Left lung (tissue), 4 donors: ENCODE measurements at regions not wholly inside any gene's neighbourhood (a gene's known extent, or its start where the extent isn't known, plus 50 kb on each side); places are given as distances from the start of the nearest gene placed in this dataset.

ENCODE experiments used
- ATAC-seq: fragments of 200-7000 bp; cut with Tn5 transposase; one replicate; pipeline ENCODE4 v1.9.1; 2020; ENCODE audit warnings: moderate library complexity
- DNase-seq, 4 donors: peaks; one replicate each; pipeline ENCODE4 v3.0.0-alpha.2; 2013 to 2020
- H3K27ac ChIP-seq, 2 donors: fragments of 200-600 bp; sonication (generic) in 1 of 2; one replicate each; pipeline versions ENCODE4 v1.5.0 to v1.8.0; 2020 to 2021
- H3K27me3 ChIP-seq, 2 donors: fragments of 200-600 bp; sonication (generic) in 1 of 2; one replicate each; pipeline versions ENCODE4 v1.5.0 to v1.8.0; 2020 to 2021
- H3K36me3 ChIP-seq, 2 donors: fragments of 200-600 bp; sonication (generic) in 1 of 2; one replicate each; pipeline versions ENCODE4 v1.5.0 to v1.8.0; 2020 to 2021
- H3K4me1 ChIP-seq, 2 donors: fragments of 200-600 bp; one replicate each; pipeline ENCODE4 v1.8.0; 2021
- H3K4me3 ChIP-seq, 2 donors: fragments of 200-600 bp; sonication (generic) in 1 of 2; one replicate each; pipeline versions ENCODE4 v1.5.0 to v1.8.0; 2020 to 2021; ENCODE audit warnings: mild to moderate bottlenecking in 1 of 2
- H3K9me3 ChIP-seq, 2 donors: fragments of 200-600 bp; sonication (generic) in 1 of 2; one replicate each; pipeline versions ENCODE4 v1.5.0 to v1.8.0; 2020 to 2021
- CTCF ChIP-seq, 2 donors: fragments of 200-600 bp; sonication (generic) in 1 of 2; IDR thresholded peaks; one replicate each; pipeline versions ENCODE4 v1.5.0 to v1.8.0; 2021; ENCODE audit warnings: antibody characterized with exemption in 2 of 2
- intact Hi-C, 2 donors: fragments of 100-400 bp; cut with DNase I; formaldehyde crosslinking; loops; one replicate each; pipeline versions ENCODE4 v1.11.2 to v1.14.2; 2022
- donor health status: DM: no; HTN: yes; CAD: no.
- donor health status: DM: no; HTN: no; CAD: no.

- no peak for ATAC-seq
- no peaks in the 10 kb centered on the region for H3K36me3 ChIP-seq
- H3K4me1 ChIP-seq, result no peaks in the 10 kb centered on the region
- TF ChIP-seq CTCF (IDR thresholded peaks at IDR 0.05), result no peak
- no peak overlapping the region for H3K27ac ChIP-seq
- no peak overlapping the region for H3K4me3 ChIP-seq
- intact Hi-C loops, result no loop called here
- no peaks in the 10 kb centered on the region for H3K27me3 ChIP-seq
- no peak for DNase-seq
- no peaks in the 10 kb centered on the region for H3K9me3 ChIP-seq
Observed at GRCh38 chr10:80755893-80756292, 218.2 kb downstream of the SH2D4B start.

DNA sequence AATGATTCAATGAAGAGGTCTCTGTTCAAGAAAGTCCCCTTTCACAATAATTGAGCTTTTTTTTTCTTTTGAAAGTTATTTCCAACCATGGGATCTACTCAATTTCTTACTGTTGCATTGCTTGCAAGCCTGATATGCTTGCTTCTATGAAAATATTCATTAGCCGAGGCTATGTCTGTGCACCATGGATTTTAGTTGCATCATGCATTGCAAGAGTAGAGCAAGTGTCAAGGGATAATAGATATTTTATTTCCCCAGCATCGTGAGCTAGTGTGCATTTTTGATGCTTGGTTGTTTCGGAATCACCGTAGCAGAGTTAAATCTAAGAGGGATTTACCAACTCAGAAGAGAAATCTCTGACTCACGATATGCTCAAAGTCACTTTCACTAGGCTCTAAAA is 222.0 kb downstream of the SH2D4B start:
- Histone ChIP-seq H3K4me1 (no peaks in the 10 kb centered on the region), H3K27ac (no peak overlapping the region), H3K4me3 (no peak overlapping the region), H3K27me3 (no peaks in the 10 kb centered on the region), H3K9me3 (no peaks in the 10 kb centered on the region), H3K36me3 (no peaks in the 10 kb centered on the region)
- intact Hi-C loops, result no loop called here
- no peak for DNase-seq
- ATAC-seq, result no peak
- TF ChIP-seq CTCF (IDR thresholded peaks at IDR 0.05), result no peak

DNA sequence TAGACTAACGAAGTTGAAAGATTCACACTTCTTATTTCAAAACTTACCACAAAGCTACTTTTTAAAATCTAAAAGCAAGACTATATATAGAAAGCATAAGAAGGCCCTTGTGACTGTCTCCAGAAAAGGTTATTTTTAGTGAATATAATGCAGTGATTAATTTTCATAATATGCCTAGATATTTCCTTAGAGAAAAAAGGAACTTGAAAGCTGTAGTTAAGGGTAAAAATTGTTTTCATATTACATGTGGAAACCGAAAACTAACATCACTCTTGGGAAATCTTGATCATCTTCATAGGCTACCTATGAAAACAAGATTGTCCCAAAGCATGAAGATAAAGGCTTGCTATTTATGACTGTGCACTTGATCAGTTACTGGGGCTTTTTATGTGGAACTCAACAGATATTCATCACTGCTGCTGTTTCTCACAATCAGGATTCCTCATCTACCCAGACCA is 223.2 kb downstream of the SH2D4B start:
- H3K4me3 ChIP-seq, result no peak overlapping the region
- no peaks in the 10 kb centered on the region for H3K4me1 ChIP-seq
- ATAC-seq, result no peak
- DNase-seq, result no peak
- no peak overlapping the region for H3K27ac ChIP-seq
- H3K36me3 ChIP-seq, result no peaks in the 10 kb centered on the region
- no peak for TF ChIP-seq CTCF (IDR thresholded peaks at IDR 0.05)
- H3K27me3 ChIP-seq, result no peaks in the 10 kb centered on the region
- intact Hi-C loops, result no loop called here
- no peaks in the 10 kb centered on the region for H3K9me3 ChIP-seq

DNA sequence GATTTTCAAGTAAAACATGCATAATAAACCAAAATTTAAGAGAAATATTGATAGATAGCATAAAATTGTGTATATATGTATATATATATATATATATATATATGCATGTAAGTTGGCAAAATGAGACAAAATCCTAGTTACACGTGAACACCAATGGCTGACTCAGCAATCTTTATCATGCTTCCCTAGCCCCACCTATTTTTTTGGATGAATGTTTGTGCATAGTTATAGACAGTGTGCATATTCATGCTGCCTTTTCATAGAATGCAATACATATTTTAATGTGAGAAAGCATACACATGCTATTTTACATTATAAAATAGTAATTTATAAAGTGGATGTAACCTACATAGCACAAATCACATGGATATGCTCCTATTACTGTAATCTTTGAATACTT is 230.3 kb downstream of the SH2D4B start:
- Histone ChIP-seq H3K4me3 (no peak overlapping the region), H3K27me3 (no peaks in the 10 kb centered on the region), H3K27ac (no peak overlapping the region), H3K4me1 (no peaks in the 10 kb centered on the region), H3K36me3 (no peaks in the 10 kb centered on the region), H3K9me3 (no peaks in the 10 kb centered on the region)
- no peak for TF ChIP-seq CTCF (IDR thresholded peaks at IDR 0.05)
- ATAC-seq (no peak), DNase-seq (no peak)
- intact Hi-C loops, result no loop called here

DNA sequence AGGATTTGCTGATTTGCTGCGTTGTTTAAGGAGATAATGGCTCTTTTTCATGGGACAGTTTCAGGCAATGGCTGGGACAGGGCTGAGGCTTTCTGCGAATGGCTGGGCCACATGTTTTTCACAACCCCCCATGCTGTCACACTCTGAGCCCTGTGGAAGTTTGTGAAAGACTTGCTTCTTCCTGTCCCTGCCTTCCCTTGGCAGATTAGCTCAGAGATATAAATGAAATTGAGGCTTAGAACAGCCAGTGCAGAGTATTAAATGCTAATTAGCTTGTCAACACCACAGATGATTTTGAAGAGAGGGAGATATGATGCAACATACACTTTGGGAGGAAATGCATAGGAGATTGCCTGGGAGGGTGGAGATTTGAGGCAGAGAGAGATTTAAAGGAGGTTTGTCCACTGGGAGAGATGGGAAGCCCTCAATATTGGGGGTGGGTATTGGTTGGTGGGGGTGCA is 232.0 kb downstream of the SH2D4B start:
- DNase-seq, result no peak
- Histone ChIP-seq H3K27me3 (no peaks in the 10 kb centered on the region), H3K4me1 (no peaks in the 10 kb centered on the region), H3K36me3 (no peaks in the 10 kb centered on the region), H3K4me3 (no peak overlapping the region), H3K27ac (no peak overlapping the region), H3K9me3 (no peaks in the 10 kb centered on the region)
- intact Hi-C loops, result no loop called here
- TF ChIP-seq CTCF (IDR thresholded peaks at IDR 0.05), result no peak
- ATAC-seq, result no peak
